MCF 10A (cell line): ENCODE measurements at regions not wholly inside any gene's neighbourhood (a gene's known extent, or its start where the extent isn't known, plus 50 kb on each side); places are given as distances from the start of the nearest gene placed in this dataset.

ENCODE experiments used
- BruUV-seq: library from RNA; stranded (reverse); fragments of 400-500 nt; replicated peaks from 2 replicates; lab custom pipeline; 2021; lab: Mats Ljungman, UMichigan
- CTCF ChIA-PET: fragments of 300-600 bp; sonication (Branson Sonifier 250); formaldehyde crosslinking; extraction: SDS; loops from one replicate; lab custom pipeline; 2021; ENCODE audit warnings: antibody characterized with exemption, inconsistent platforms; lab: Yijun Ruan, JAX
- POLR2A ChIA-PET: fragments of 300-600, 350-650 bp; sonication (Branson Sonifier 250); formaldehyde crosslinking; extraction: SDS; loops from one replicate; lab custom pipeline; 2020; ENCODE audit warnings: antibody characterized with exemption, inconsistent platforms; lab: Yijun Ruan, JAX
- DNase-seq: peaks from one replicate; pipeline ENCODE4 v3.0.0-alpha.2; 2018; ENCODE audit not compliant: unreplicated experiment
- H3K27ac Mint-ChIP-seq: one replicate; pipeline ENCODE4 v1.8.0; 2022; ENCODE audit warnings: mild to moderate bottlenecking, low read depth, mixed read lengths; ENCODE audit not compliant: unreplicated experiment
- H3K27me3 Mint-ChIP-seq: one replicate; pipeline ENCODE4 v1.8.0; 2022; ENCODE audit warnings: mixed read lengths; ENCODE audit not compliant: insufficient read depth, unreplicated experiment
- H3K36me3 Mint-ChIP-seq: one replicate; pipeline ENCODE4 v1.8.0; 2022; ENCODE audit warnings: mild to moderate bottlenecking, moderate library complexity, mixed read lengths; ENCODE audit not compliant: insufficient read depth, unreplicated experiment
- H3K4me1 Mint-ChIP-seq: one replicate; pipeline ENCODE4 v1.8.0; 2022; ENCODE audit warnings: mixed read lengths; ENCODE audit not compliant: insufficient read depth, unreplicated experiment
- H3K4me3 Mint-ChIP-seq: one replicate; pipeline ENCODE4 v1.8.0; 2022; ENCODE audit warnings: mild to moderate bottlenecking, moderate library complexity, mixed read lengths; ENCODE audit not compliant: unreplicated experiment
- H3K9me3 Mint-ChIP-seq: one replicate; pipeline ENCODE4 v1.8.0; 2022; ENCODE audit warnings: mixed read lengths; ENCODE audit not compliant: unreplicated experiment
- CTCF ChIP-seq: fragments of 200-600 bp; IDR thresholded peaks from one replicate; pipeline ENCODE4 v1.8.0; 2022; ENCODE audit warnings: antibody characterized with exemption, mild to moderate bottlenecking; ENCODE audit not compliant: unreplicated experiment
- intact Hi-C: fragments of 100-400 bp; cut with micrococcal nuclease; formaldehyde crosslinking; loops from 2 replicates; pipeline ENCODE4 v1.14.1; 2022

- POLR2A ChIA-PET = no interaction called here
- intact Hi-C loops = no loop called here
Observed at GRCh38 chrX:13201605-13202219, 118.1 kb downstream of the ATXN3L start.

GRCh38 chrX:13200398-13200797 lies 119.5 kb downstream of the ATXN3L start:
- no peak for DNase-seq
- Mint-ChIP-seq H3K9me3 (no peaks in the 10 kb centered on the region), H3K36me3 (no peaks in the 10 kb centered on the region), H3K27me3 (peaks cover 50% of the 10 kb centered on the region), H3K27ac (no peak overlapping the region), H3K4me3 (no peak overlapping the region), H3K4me1 (no peaks in the 10 kb centered on the region)
- no peak for TF ChIP-seq CTCF
- BruUV-seq = no TSS peak
- ChIA-PET POLR2A (no interaction called here), CTCF (no interaction called here)
- intact Hi-C loops = no loop called here

More at GRCh38 chrX:13201605-13202219, 118.1 kb downstream of the ATXN3L start:
- Mint-ChIP-seq H3K4me1 (no peaks in the 10 kb centered on the region), H3K27me3 (peaks cover 50% of the 10 kb centered on the region), H3K27ac (no peak overlapping the region), H3K4me3 (no peak overlapping the region), H3K9me3 (no peaks in the 10 kb centered on the region), H3K36me3 (no peaks in the 10 kb centered on the region)
- CTCF ChIA-PET = no interaction called here
- TF ChIP-seq CTCF = no peak
- no TSS peak for BruUV-seq
- no peak for DNase-seq

GRCh38 chrX:13198762-13199064 lies 121.1 kb downstream of the ATXN3L start:
- Mint-ChIP-seq H3K36me3 (no peaks in the 10 kb centered on the region), H3K27me3 (peaks cover 45% of the 10 kb centered on the region), H3K27ac (no peak overlapping the region), H3K4me1 (no peaks in the 10 kb centered on the region), H3K9me3 (no peaks in the 10 kb centered on the region), H3K4me3 (no peak overlapping the region)
- ChIA-PET CTCF (no interaction called here), POLR2A (no interaction called here)
- no peak for TF ChIP-seq CTCF
- no peak for DNase-seq
- intact Hi-C loops = no loop called here
- no TSS peak for BruUV-seq

- no peak for TF ChIP-seq CTCF
- Mint-ChIP-seq H3K4me3 (no peak overlapping the region), H3K27ac (no peak overlapping the region), H3K4me1 (no peaks in the 10 kb centered on the region), H3K27me3 (peaks cover 40% of the 10 kb centered on the region), H3K9me3 (no peaks in the 10 kb centered on the region), H3K36me3 (no peaks in the 10 kb centered on the region)
- DNase-seq = no peak
- intact Hi-C loops = no loop called here
- CTCF ChIA-PET = no interaction called here
- POLR2A ChIA-PET = interaction anchor here (0.6 kb wide), 2 partner anchors 9 to 430 kb away, joined by 3 read pairs; no protein-coding TSS in a partner anchor
- no TSS peak for BruUV-seq
Observed at GRCh38 chrX:13198056-13198761, 121.6 kb downstream of the ATXN3L start.
